IPS-NIHi7 (cell line): ENCODE measurements at regions not wholly inside any gene's neighbourhood (a gene's known extent, or its start where the extent isn't known, plus 50 kb on each side); places are given as distances from the start of the nearest gene placed in this dataset.
A peak's percentile ranks its signal among the peaks of the same experiment; 100 is the strongest.

Experiments used
- DNase-seq: peaks from one replicate; pipeline ENCODE4 v3.0.0; 2012; ENCODE audit warnings: mixed read lengths; ENCODE audit errors: extremely low spot score

GRCh38 chr3:16658004-16658924 lies 53.0 kb upstream of the DAZL start:
- DNase-seq = peak; percentile 59

DNA sequence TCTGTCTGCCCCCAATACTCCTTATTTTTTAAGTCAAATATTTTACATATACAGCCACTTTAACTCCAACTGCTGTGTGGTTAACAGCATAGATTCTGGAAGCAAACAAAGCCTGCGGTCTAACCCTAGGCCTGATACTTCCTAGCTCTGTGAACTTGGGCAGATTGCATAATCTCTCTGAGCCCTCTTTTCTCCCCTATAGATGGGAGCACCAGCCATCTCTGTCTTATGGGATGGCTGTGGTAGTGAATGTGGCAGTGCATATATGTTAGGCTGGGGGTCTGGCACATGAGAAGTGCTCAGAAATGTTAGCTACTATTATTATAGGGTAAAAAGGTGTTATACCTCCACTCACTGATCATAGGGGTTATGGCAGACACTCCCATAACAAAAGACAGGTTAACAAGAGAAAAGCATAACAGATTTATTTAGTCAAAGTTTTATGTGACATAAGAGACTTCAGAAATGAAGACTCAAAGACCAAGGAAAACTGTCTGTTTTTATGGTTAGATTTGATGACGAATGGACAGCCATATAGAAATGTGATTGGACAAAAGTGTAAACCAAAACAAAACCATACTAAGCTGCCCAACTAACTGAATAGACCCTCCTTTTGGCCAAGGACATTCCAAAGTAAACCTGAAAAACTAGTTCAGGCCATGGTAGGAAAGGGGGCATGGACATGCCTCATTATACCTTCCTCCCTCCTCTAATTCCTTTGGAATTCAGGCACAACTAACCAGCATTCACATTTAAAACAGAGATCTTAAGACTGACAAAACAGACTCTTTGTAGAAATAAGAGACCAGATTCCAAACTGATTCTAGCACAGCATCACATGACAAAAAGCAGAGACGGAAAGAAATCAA lies 53.9 kb upstream of the DAZL start:
- no peak for DNase-seq

DNA sequence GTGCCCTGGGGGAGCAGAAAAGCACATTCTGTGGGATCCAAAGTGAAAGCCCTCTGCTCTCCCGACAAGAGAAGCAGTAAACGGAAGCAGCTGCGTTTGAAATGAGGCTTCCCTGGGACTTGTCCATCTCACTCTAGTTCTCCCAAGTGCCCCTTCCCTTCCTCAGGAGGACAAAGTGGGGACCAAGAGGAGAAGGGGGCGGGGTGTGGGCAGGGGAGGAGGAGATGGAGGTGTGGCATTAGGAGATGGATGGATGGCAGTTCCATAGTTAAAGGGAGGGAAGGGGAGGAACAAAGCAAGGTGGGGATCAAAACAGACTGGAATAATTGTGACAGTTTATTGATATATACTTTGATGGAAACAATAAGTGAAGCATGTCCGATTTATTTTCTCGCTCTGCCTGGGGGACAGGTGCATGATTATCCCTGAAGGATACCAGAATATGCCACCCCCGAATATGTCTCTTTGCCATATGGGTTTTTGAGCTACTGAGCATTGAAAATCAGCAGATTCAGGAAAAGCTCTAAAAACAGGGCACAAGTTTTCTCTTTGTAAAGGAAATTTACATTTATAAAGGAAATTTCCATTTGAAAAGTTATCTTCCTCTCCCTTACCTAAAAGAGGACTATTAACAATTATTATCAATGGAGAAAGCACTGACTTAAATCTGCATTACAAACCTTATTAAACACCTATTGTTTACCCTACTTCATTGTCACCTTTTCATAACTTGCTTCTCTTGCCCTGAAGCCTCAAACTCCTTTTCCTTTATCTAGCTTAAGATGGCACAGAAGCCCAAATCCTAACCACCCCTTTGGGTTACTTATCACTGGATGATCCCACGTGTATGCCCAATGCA lies 58.9 kb upstream of the DAZL start:
- peak; percentile 39 for DNase-seq

DNA sequence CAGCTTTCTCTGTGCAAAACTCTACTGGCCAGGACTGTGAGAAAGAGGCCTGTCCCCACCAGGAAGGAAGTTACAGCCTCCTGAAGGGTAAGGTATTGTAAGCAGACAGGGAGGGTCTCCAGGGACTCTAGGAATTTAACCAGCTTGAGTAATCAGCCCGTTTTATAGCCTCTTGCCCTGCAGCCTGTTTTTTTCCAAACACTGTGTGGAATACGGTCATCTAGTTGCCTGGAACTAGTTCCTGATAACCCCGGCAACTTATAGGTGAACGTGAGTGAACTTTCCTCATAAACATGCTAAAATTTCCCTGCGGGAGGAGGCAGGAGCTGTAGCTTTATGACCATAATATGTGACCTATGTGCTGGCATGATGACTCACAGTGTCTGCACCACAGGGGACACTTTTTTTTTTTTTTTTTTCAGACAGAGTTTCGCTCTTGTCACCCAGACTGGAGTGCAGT lies 60.1 kb upstream of the DAZL start:
- DNase-seq = peak; percentile 38

- no peak for DNase-seq
These were observed 61.0 kb upstream of the DAZL start for GRCh38 chr3:16666206-16666605.

DNA sequence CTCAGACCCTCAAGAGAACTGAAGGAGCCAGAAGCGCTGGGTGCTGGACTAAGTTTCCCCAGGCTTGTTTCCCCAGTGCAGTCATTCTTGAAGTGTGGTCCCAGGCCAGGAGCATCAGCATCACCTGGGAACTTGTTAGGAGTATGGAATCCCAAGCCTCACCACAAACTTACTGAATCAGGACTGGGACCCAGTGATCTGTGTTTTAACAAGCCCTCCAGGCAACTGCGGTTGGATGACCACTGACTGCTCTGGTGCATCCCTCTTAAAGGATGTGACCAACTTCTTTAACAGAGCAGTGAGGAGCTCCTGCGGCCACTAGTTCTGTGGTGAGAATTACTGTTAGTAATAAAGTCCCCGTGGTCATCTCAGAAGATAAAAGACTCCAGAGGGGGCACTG lies 62.4 kb upstream of the DAZL start:
- no peak for DNase-seq

DNA sequence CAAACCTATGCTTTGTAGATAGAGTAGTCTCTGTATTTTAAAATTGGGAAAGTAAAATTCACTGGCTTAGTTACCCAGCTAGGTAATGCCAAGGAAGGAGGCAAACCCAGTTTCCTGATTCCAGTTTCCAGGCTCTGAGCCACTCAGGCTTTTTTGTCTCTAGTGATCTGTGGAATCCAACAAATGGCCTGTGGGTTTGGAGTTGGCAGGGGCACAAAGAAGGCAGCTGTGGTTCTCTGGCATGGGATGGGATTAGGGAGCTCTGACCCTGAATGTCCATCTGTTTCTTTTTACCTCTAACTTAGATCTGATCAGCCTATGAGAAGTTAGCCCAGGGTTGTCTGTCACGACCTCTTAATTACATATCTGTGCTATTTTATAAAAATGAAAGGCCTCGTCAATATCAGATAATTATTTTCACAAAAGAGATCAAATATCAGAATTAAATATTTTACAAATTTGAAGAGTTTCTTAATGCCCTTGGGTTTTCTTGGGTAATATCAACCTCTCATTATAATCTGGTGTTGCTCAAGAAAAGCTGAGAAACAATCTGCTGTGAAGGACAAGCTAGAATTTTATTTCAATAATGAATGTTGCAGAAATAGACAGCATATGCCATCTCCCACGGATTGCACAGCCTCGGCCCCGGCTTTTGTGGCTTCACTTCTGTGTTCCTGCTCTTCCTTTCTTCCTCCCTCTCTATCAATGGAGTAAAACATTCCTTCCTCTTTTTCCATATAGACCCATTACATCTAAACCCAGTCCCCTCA lies 63.7 kb upstream of the DAZL start:
- DNase-seq = no peak

DNA sequence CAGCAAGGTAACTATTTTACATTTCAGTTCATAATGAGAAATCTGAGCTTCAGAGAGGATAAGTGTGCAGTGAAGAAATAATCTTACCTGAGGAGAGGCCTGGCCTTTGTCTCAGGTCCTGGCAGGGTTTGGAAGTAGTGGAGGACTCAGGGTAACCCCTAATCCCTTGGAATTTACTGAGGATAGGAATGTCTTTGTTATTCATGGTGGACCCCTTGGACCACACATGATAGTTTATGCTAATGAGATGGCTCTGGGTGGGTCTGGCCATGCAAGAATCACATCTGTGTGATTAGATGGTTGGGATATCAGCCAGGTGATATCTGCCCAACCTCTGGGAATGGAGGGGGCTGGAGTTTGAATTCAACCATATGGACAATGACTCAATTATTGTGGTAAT lies 65.0 kb upstream of the DAZL start:
- no peak for DNase-seq

DNA sequence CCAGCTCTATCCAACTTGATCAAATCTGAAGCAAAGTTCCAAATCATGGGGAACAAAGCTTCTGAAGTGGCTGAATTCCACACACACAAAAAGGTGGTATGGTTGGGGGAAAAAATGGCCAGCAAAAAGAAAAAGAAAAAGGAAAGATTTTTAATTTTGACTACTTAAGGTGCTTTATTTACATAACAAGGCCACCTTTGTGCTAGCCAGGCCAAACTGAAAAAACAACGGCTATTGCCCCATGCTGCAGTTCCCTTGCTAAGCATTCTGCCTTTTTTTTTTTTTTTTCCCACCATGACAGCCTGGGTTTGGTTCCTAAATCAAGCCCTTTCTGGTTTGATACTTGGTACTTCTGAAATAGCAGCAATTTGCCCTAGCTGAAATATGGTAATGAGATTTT lies 66.5 kb upstream of the DAZL start:
- DNase-seq = no peak

GRCh38 chr3:16673530-16673929 lies 68.3 kb upstream of the DAZL start:
- no peak for DNase-seq

DNA sequence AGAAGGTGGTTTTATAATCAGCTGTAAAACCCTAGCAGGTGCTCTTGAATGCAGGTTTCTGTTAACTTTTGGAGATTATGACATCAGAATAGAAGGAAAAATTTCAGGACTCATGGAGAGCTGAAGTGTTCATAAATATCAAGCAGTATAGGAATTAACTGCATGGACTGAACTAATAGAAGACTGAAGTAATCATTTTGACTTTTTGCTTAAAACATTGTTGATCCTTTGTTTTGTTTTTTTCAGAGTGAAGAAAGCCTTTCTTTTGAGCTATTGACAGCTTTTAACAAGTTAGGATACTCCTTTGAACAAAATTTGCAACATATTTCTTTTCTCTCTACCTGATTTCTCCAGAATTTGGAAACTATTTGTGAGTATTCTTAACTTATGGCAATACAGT lies 70.6 kb upstream of the DAZL start:
- no peak for DNase-seq

- DNase-seq = no peak
These were observed 81.5 kb upstream of the DAZL start for GRCh38 chr3:16686679-16687078.

DNA sequence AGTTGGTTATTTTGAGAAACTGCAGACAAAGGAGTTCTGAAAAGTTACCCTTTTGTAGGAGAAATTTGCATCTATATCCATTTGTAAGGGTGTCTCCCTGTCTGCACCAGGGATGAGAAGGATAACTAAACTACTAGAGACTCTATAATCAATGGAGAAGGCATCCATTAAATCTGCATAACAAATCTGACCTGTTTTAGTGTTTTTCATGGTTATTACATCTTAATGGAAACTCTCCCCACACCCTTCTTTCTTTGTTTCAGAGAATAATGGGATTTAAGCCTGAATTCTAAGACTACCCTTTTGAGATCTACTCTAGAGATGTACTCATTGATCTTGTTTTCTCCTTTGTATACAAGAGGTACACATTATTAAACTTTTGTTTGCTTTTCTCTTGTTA lies 82.0 kb upstream of the DAZL start:
- DNase-seq = no peak

DNA sequence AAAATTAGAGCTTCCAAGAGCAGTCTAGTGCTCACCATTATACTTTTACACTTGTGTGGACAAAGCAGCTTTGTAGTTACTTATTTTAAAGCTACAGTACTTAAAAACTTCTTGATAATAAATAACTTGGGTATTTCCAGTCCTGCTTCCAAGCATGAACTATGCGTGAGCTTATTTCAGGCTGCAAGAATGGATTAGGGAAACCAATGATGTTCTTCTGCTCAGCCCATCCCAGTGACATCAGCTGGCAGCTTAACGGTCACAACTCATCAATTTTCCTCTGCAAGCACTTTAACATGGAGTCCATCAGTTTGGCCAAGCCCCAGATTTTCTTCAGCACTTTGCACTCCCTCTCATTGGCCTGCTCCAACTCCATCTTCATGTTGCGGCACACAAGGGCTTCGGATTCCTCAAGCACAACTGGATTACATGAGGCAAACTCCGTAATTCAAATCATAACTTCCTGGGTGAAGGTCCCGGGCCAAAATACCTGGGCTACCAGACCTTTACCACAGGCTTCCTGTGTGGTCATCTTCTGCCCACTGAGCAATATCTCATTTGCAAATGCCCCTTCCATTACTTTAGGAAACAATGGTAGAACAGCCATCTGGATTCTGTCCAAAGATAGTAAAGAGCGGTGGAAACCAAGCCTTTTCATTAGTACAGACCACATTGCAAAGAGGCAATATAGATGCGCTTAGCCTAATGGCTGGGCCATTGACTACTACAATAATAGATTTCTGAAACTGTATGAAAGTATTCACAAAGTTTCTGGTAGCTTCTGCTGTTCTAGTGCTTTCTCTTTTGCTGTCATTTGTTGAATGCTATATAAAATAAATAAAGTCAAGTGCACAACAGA lies 87.5 kb upstream of the DAZL start:
- DNase-seq = no peak

GRCh38 chr3:16693820-16694219 lies 88.6 kb upstream of the DAZL start:
- no peak for DNase-seq

DNA sequence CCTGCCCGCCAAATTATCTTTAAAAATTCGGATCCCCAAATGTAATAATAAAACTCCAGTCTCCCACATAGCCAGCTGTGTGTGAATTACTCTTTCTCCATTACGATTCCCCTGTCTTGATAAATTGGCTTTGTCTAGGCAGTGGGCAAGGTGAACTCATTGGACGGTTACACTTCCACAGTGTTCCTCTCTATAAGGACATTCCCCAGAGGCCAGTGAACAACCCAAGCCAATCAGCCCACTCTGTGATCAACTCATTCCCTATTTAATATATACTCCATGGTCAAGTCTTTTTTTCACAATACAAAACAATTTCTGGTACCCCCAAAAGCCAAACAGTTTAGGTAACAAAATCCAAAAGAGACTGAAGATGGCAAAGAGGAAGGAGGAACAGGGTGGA lies 90.5 kb upstream of the DAZL start:
- DNase-seq = no peak

DNA sequence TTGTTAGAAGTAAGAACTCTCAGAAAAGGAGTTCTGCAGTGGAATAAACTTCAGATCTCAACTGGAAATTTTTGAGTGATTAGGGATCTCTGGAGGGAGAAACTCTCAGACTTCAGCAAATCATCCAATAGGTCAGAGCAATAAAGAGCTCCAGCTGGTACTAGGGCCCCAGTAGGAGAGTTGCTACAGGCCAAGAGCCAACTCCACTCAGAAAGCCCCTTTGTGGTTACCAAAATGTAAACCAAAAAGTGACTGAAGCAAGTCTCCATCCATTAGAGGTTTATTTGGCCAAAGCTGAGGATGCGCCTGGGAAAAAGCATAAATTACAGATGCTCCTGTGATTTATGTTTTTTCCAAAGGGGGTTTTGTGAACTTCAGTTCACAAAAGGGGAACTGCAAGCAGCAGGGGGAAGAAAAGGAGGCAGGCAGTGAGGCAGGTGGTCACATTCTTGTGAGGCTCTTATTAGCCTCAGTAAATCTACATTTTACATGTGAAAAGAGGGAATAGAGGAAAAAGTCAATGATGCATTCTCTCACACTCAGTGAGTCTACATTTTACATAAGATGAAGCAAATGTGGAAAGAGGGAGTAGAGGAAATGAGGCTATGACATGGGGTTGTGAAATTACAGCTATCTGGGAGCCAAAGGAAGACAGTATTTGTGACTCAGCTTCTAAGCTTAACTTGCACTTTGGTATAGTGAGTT lies 92.4 kb upstream of the DAZL start:
- no peak for DNase-seq

GRCh38 chr3:16700651-16701050 lies 95.4 kb upstream of the DAZL start:
- no peak for DNase-seq

- DNase-seq = no peak
These were observed 99.7 kb upstream of the DAZL start for GRCh38 chr3:16704941-16705340.
